Daoy (cell line): ENCODE measurements at regions not wholly inside any gene's neighbourhood (a gene's known extent, or its start where the extent isn't known, plus 50 kb on each side); places are given as distances from the start of the nearest gene placed in this dataset.
A peak's percentile ranks its signal among the peaks of the same experiment; 100 is the strongest.
"Not testable (repeated sequence)": the region's sequence is repeated elsewhere in the genome, so short reads cannot be mapped to it uniquely, and the experiment has no call there.

Experiments used
- DNase-seq: peaks from one replicate; pipeline ENCODE4 v3.0.0-alpha.2; 2015; ENCODE audit warnings: low read depth

- DNase-seq = no peak
Observed at GRCh38 chr12:66733321-66733720, 54.4 kb upstream of the GRIP1 start.

- DNase-seq = no peak
Observed at GRCh38 chr12:66733839-66734238, 55.0 kb upstream of the GRIP1 start.

- DNase-seq = no peak
Observed at GRCh38 chr12:66735275-66735674, 56.4 kb upstream of the GRIP1 start.

GRCh38 chr12:66736931-66737330 lies 58.1 kb upstream of the GRIP1 start:
- DNase-seq = no peak

- no peak for DNase-seq
Observed at GRCh38 chr12:66739266-66739665, 60.4 kb upstream of the GRIP1 start.

- no peak for DNase-seq
Observed at GRCh38 chr12:66739940-66740651, 61.2 kb upstream of the GRIP1 start.

- no peak for DNase-seq
Observed at GRCh38 chr12:66740732-66741131, 61.9 kb upstream of the GRIP1 start.

GRCh38 chr12:66741919-66742318 lies 63.0 kb upstream of the GRIP1 start:
- DNase-seq = no peak

GRCh38 chr12:66742508-66743367 lies 63.9 kb upstream of the GRIP1 start:
- DNase-seq = no peak

- no peak for DNase-seq
Observed at GRCh38 chr12:66744461-66744860, 65.6 kb upstream of the GRIP1 start.

- no peak for DNase-seq
Observed at GRCh38 chr12:66744956-66745383, 66.1 kb upstream of the GRIP1 start.

- no peak for DNase-seq
Observed at GRCh38 chr12:66746489-66747201, 67.8 kb upstream of the GRIP1 start.

- peak; percentile 43 for DNase-seq
Observed at GRCh38 chr12:66751432-66752113, 72.7 kb upstream of the GRIP1 start.

GRCh38 chr12:66753810-66754209 lies 74.9 kb upstream of the GRIP1 start:
- DNase-seq = no peak

- DNase-seq = no peak
Observed at GRCh38 chr12:66755727-66756395, 77.0 kb upstream of the GRIP1 start.

- no peak for DNase-seq
Observed at GRCh38 chr12:66756631-66757030, 77.8 kb upstream of the GRIP1 start.

GRCh38 chr12:66760122-66760521 lies 81.2 kb upstream of the GRIP1 start:
- DNase-seq = not testable (repeated sequence)

GRCh38 chr12:66763467-66763866 lies 84.6 kb upstream of the GRIP1 start:
- no peak for DNase-seq

GRCh38 chr12:66765204-66765603 lies 86.3 kb upstream of the GRIP1 start:
- no peak for DNase-seq

- DNase-seq = no peak
Observed at GRCh38 chr12:66767536-66767935, 88.7 kb upstream of the GRIP1 start.

- no peak for DNase-seq
Observed at GRCh38 chr12:66768293-66768692, 89.4 kb upstream of the GRIP1 start.
